OCI-LY1 (cell line): ENCODE measurements at regions not wholly inside any gene's neighbourhood (a gene's known extent, or its start where the extent isn't known, plus 50 kb on each side); places are given as distances from the start of the nearest gene placed in this dataset.

Experiments used
- EZH2 ChIP-seq: fragments of 200-600 bp; sonication (generic), shearing (Covaris generic); IDR thresholded peaks from 2 replicates; pipeline ENCODE4 v1.8.0; 2017; ENCODE audit warnings: borderline replicate concordance, mixed run types, mild to moderate bottlenecking, antibody characterized with exemption, low read length, moderate library complexity, mixed read lengths
- TF ChIP-seq, protein P1 (sequence below): fragments of 200-600 bp; sonication (generic), shearing (Covaris generic); IDR thresholded peaks from 2 replicates; pipeline ENCODE4 v1.5.1; 2017; ENCODE audit warnings: mild to moderate bottlenecking, antibody characterized with exemption, low read length, moderate library complexity, mixed read lengths

DNA sequence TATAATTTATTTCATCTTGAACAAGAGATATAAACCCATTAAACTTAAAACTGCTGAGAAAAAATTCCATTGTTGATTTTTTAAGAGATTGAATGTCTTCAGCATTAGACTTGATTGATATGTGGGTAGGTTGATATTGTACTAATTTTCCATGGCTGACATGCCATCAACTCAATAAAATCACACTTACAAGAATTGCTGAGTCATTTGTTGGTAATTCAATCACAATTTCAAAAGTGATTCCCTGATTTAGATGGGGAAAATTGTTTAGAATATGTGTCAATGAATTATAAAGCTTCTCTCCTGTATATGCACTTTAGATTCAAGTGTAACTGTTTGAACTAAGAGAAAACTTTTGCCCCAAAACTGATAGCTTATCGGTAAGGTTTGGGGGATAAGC is 223.5 kb upstream of the NCAM2 start:
- TF ChIP-seq, protein P1, sequence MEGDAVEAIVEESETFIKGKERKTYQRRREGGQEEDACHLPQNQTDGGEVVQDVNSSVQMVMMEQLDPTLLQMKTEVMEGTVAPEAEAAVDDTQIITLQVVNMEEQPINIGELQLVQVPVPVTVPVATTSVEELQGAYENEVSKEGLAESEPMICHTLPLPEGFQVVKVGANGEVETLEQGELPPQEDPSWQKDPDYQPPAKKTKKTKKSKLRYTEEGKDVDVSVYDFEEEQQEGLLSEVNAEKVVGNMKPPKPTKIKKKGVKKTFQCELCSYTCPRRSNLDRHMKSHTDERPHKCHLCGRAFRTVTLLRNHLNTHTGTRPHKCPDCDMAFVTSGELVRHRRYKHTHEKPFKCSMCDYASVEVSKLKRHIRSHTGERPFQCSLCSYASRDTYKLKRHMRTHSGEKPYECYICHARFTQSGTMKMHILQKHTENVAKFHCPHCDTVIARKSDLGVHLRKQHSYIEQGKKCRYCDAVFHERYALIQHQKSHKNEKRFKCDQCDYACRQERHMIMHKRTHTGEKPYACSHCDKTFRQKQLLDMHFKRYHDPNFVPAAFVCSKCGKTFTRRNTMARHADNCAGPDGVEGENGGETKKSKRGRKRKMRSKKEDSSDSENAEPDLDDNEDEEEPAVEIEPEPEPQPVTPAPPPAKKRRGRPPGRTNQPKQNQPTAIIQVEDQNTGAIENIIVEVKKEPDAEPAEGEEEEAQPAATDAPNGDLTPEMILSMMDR, result no peak
- TF ChIP-seq EZH2, result no peak
